Colonic mucosa (tissue), 4 donors: ENCODE measurements at regions not wholly inside any gene's neighbourhood (a gene's known extent, or its start where the extent isn't known, plus 50 kb on each side); places are given as distances from the start of the nearest gene placed in this dataset.
"Not testable (repeated sequence)": the region's sequence is repeated elsewhere in the genome, so short reads cannot be mapped to it uniquely, and the experiment has no call there.

Experiments used
- DNase-seq: peaks from one replicate; pipeline ENCODE4 v3.0.0-alpha.2; 2020
- H3K27ac ChIP-seq: fragments of 200-600 bp; one replicate; pipeline ENCODE4 v1.8.0; 2021
- H3K27me3 ChIP-seq: fragments of 200-600 bp; one replicate; pipeline ENCODE4 v1.8.0; 2021
- H3K36me3 ChIP-seq: fragments of 200-600 bp; one replicate; pipeline ENCODE4 v1.8.0; 2021
- H3K4me1 ChIP-seq: fragments of 200-600 bp; one replicate; pipeline ENCODE4 v1.8.0; 2021; ENCODE audit warnings: mild to moderate bottlenecking
- H3K4me3 ChIP-seq: fragments of 200-600 bp; one replicate; pipeline ENCODE4 v1.8.0; 2021
- H3K9ac ChIP-seq, 2 donors: one replicate each; pipeline ENCODE4 v1.7.0; 2013; ENCODE audit warnings: control low read depth in 2 of 2, low read depth in 2 of 2, low read length in 2 of 2
- H3K9me3 ChIP-seq: fragments of 200-600 bp; one replicate; pipeline ENCODE4 v1.8.0; 2021
- intact Hi-C: fragments of 100-400 bp; cut with DNase I; formaldehyde crosslinking; loops from one replicate; pipeline ENCODE4 v1.14.1; 2022
- TF ChIP-seq, protein P1 (sequence below): fragments of 200-600 bp; IDR thresholded peaks from one replicate; pipeline ENCODE4 v1.8.0; 2022; ENCODE audit warnings: antibody characterized with exemption, mild to moderate bottlenecking
- donor health status: healthy.
- donor health status: DM: no; HTN: no; CAD: no.
- donor health status: DM: no; HTN: no; CAD: no.

DNA sequence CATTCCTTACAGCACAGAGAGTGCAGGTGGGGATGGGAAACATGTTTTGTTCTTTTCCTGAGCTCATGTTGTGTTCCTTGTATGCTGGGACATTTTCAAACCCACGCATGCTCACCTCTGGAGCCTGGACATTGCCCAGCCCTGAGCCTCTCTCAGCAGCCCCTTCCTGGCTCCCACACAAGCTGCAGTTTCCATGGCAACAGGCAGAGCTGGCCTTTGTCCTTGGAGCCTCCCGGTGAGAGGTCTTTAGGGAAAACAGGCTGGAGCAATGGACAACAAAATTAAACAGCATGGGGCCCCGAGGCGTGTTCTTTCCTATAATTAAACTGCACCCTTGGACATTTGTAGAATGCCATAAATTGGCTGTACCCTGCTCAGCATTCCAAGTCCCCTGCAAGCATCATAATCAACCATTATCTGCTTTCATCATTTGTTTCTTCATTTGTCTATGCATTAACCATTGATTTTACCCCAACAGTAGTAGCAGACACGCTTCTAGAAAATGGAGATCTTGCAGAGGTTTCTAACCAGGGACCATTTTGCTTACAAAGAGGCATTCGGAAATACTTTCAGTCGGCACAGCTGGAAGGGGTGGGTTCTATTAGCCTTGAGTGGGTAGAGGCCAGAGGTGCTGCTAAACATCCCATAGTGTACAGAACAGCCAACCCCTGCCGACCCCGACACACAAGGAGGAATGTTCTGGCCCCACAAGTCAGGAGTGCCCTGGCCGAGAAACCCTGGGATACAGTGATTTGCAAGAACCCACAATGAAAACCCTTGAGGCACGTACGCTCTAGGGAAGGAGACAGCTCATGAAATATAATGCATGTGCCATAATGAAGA lies 133.4 kb upstream of the PEG3 start:
- intact Hi-C loops: no loop called here
- TF ChIP-seq, protein P1, sequence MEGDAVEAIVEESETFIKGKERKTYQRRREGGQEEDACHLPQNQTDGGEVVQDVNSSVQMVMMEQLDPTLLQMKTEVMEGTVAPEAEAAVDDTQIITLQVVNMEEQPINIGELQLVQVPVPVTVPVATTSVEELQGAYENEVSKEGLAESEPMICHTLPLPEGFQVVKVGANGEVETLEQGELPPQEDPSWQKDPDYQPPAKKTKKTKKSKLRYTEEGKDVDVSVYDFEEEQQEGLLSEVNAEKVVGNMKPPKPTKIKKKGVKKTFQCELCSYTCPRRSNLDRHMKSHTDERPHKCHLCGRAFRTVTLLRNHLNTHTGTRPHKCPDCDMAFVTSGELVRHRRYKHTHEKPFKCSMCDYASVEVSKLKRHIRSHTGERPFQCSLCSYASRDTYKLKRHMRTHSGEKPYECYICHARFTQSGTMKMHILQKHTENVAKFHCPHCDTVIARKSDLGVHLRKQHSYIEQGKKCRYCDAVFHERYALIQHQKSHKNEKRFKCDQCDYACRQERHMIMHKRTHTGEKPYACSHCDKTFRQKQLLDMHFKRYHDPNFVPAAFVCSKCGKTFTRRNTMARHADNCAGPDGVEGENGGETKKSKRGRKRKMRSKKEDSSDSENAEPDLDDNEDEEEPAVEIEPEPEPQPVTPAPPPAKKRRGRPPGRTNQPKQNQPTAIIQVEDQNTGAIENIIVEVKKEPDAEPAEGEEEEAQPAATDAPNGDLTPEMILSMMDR: no peak
- Histone ChIP-seq H3K9me3 (no peaks in the 10 kb centered on the region), H3K36me3 (no peaks in the 10 kb centered on the region), H3K4me1 (no peaks in the 10 kb centered on the region), H3K27me3 (no peaks in the 10 kb centered on the region), H3K27ac (no peak overlapping the region), H3K4me3 (no peak overlapping the region), H3K9ac (no peak overlapping the region)
- no peak for DNase-seq

- H3K4me1 ChIP-seq: no peaks in the 10 kb centered on the region
- no peak for DNase-seq
- H3K27ac ChIP-seq: no peak overlapping the region
- H3K27me3 ChIP-seq: no peaks in the 10 kb centered on the region
- TF ChIP-seq, protein P1: no peak
- no peaks in the 10 kb centered on the region for H3K9me3 ChIP-seq
- H3K4me3 ChIP-seq: no peak overlapping the region
- H3K36me3 ChIP-seq: no peaks in the 10 kb centered on the region
- intact Hi-C loops: no loop called here
- no peak overlapping the region for H3K9ac ChIP-seq
Observed at GRCh38 chr19:56974556-56975207, 134.2 kb upstream of the PEG3 start.

DNA sequence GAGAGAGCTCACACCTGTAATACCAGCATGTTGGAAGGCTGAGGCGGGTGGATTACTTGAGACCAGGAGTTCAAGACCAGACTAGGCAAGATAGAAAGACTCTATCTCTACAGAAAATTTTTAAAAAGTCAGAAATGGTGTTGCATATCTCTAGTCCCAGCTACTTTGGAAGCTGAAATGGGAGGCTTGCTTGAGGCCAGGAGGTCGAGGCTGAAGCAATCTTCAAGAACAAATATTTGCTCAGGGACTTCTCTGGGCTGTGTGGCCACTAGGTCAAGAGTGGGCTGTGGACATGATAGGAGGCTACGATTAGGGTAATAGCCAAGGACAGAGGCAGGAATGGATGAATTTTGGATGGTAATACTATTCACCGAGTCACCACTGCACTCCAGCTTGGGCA lies 135.8 kb upstream of the PEG3 start:
- Histone ChIP-seq H3K4me3 (no peak overlapping the region), H3K27ac (no peak overlapping the region), H3K4me1 (no peaks in the 10 kb centered on the region), H3K27me3 (no peaks in the 10 kb centered on the region), H3K9me3 (no peaks in the 10 kb centered on the region), H3K9ac (no peak overlapping the region), H3K36me3 (no peaks in the 10 kb centered on the region)
- no peak for DNase-seq
- intact Hi-C loops: no loop called here
- TF ChIP-seq, protein P1: no peak

DNA sequence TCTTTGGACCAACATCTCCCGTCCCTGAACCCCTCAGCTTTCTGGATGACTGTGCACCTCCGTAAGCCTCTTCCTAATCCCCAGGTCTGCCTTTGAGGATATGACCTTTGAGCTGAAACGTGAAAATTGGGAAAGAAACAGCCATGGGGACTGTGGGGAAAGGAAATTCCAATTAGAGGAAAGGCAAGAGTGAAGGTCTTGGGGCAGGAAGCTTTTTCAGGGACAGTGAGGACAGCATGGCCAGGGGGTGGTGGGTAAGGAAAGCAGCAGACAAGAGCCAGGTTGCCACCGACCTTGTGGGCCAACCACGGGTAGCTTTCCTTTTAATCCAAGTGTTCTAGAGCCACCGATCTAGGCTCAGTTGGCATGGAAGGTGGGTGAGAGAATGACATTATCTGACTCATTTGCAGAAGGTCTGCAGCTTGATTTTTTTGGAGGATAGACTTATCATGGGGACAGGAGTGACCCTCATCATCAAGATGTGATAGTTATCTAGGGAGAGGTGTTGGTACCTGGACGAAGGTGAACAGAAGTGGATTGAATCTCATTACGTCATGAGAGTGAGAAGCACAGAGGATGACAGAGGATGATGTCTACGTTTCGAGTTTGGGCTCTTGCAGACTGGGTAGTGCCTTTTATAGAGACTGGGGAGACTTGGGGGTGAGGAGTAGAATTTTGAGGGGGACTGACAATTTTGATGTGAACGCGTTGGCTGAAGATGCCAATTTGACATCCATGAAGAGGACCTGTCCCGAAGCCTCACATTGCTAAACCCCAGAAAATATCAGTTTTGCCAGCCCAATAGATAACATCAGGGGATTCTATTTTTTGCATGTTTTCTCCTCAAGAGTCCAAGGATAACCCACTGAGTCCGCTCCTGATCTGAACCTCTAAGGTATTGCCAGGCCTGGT lies 136.7 kb upstream of the PEG3 start:
- H3K36me3 ChIP-seq: no peaks in the 10 kb centered on the region
- H3K4me3 ChIP-seq: no peak overlapping the region
- no peaks in the 10 kb centered on the region for H3K4me1 ChIP-seq
- H3K9me3 ChIP-seq: no peaks in the 10 kb centered on the region
- no peaks in the 10 kb centered on the region for H3K27me3 ChIP-seq
- H3K9ac ChIP-seq: no peak overlapping the region
- no peak for DNase-seq
- TF ChIP-seq, protein P1: no peak
- H3K27ac ChIP-seq: no peak overlapping the region
- intact Hi-C loops: no loop called here

- TF ChIP-seq, protein P1: no peak
- DNase-seq: no peak
- no peak overlapping the region for H3K4me3 ChIP-seq
- no peak overlapping the region for H3K27ac ChIP-seq
- no peaks in the 10 kb centered on the region for H3K9me3 ChIP-seq
- intact Hi-C loops: no loop called here
- H3K9ac ChIP-seq: no peak overlapping the region
- no peaks in the 10 kb centered on the region for H3K36me3 ChIP-seq
- no peaks in the 10 kb centered on the region for H3K4me1 ChIP-seq
- no peaks in the 10 kb centered on the region for H3K27me3 ChIP-seq
Observed at GRCh38 chr19:56978023-56978565, 137.6 kb upstream of the PEG3 start.

GRCh38 chr19:56980326-56980725 lies 139.5 kb upstream of the USP29 start:
- H3K36me3 ChIP-seq, H3K27ac ChIP-seq, H3K27me3 ChIP-seq, DNase-seq, H3K9ac ChIP-seq, H3K4me3 ChIP-seq, H3K4me1 ChIP-seq, H3K9me3 ChIP-seq, intact Hi-C loops: not testable (repeated sequence)
